GM21447 (cell line): ENCODE measurements at regions not wholly inside any gene's neighbourhood (a gene's known extent, or its start where the extent isn't known, plus 50 kb on each side); places are given as distances from the start of the nearest gene placed in this dataset.
"Not testable (repeated sequence)": the region's sequence is repeated elsewhere in the genome, so short reads cannot be mapped to it uniquely, and the experiment has no call there.

Experiments
- ATAC-seq: cut with Tn5 transposase; IDR thresholded peaks from one replicate; pipeline ENCODE4 v1.9.1; 2021; ENCODE audit not compliant: unreplicated experiment

DNA sequence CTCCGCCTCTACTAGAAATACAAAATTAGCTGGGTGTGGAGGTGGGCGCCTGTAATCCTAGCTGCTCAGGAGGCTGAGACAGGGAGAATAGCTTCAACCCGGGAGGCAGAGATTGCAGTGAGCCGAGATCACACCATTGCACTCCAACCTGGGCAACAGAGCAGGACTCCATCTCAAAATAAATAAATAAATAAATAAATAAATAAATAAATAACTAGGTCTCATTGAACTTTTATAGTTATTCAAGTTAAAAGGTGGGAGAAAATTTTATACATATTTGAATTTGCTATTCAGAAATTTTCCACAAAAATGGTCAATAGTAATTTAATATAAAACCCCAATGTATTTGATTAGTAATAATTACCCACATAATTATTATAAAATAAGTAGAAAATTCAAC, 593.9 kb upstream of the CDH10 start:
- ATAC-seq = not testable (repeated sequence)

DNA sequence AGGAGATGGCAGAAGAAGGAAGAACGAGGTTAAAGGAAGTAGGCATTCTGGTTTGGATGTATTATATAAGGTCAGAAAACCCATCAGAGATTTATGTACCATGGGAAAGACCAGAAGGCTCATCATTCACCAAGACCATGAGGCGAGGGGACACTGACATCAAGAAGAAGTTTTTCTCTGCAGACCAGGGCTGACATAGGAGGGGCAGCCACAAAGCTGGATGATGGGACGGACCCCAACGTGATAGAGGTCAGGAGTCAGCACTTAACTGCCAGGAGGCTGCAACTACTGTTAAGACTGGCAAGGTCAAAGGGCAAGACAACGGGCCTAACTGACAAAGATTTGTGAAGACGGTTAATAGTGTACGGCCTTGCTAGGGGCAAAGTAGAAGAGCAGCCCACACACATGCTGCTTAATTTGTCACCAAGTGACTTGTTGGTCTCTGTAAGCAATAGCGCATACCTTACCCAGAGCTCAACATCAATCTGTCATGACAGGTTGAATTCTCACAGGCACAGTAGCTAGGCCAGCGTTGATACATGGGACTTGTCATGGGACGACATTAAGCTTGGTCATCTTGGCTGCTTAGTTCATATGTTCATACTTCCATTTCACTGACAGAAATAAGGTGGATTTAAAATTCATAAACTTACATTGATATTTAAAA, 579.7 kb upstream of the CDH10 start:
- ATAC-seq = no peak

DNA sequence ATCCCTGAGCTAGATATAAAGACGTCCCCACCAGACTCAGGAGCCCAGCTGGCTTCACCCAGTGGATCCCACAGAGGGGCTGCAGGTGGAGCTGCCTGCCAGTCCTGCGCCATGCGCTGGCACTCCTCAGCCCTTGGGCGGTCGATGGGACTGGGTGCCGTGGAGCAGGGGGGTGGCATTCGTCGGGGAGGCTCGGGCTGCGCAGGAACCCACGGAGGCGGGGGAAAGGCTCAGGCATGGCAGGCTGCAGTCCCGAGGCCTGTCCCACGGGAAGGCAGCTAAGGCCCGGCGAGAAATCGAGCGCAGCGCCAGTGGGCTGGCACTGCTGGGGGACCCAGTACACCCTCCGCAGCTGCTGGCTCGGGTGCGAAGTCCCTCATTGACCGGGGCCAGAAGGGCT, 555.1 kb upstream of the CDH10 start:
- ATAC-seq = not testable (repeated sequence)

DNA sequence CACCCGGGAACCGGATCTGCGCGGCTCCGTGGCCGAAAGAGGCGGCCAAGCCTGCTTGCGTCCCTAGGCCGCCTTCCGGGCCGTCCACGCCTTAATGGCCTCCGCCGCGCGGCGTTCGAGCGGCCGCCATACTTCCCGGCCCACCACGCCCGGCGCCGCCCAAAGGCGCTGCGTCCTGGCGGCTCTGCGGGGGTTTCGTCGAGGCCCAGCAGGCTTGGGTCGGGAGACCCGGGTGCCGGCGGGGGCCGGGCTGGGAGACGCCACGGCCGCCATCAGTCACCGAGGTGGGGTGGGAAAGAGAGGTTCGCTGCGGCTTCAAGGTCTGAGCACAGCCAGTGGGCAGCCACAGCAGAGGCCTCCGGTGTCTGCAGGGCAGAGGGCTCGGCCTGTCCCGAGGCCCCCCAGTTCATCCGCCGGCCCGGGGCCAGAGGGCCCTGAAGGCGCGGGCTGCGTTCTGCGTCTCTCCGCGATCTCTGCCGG, 545.8 kb upstream of the CDH10 start:
- no peak for ATAC-seq

DNA sequence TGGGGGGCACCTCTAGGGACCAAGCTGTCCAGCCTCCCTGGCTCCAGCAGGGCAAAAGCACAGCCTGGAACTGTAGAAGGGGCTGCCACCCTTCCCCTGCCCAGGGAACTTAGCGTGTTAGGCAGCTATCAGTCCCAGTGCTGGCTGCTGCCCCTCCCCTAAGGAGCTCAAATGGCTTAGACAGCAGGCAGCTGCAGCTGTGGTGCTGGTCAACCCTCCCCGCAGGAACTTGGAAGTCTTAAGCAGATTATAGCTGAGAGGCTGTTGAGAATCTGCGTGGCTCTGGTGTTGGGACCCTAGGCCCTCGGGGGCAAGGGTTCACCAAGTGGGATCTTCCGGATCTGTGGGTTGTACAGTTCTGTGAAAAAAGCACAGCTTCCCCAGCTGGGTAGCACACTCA, 536.5 kb upstream of the CDH10 start:
- no peak for ATAC-seq

DNA sequence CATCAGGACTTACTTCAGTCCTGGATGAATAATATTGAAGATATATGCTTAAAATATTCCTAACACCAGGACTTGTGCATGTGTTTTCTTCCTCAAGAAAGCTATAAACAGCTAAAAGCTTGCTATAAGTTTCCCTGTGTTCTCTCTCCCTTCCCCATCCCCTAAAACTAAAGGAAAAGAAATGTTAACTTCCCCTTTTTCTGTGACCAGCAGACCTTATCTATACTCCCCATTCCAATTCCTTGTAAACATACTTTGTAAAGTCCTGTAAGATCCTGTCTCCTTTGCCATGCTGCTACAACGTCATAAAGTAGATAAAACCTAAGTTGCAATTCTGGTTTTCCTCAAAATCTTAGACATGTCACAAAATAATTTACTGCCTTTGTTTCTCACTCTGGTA, 517.8 kb upstream of the CDH10 start:
- ATAC-seq = not testable (repeated sequence)

DNA sequence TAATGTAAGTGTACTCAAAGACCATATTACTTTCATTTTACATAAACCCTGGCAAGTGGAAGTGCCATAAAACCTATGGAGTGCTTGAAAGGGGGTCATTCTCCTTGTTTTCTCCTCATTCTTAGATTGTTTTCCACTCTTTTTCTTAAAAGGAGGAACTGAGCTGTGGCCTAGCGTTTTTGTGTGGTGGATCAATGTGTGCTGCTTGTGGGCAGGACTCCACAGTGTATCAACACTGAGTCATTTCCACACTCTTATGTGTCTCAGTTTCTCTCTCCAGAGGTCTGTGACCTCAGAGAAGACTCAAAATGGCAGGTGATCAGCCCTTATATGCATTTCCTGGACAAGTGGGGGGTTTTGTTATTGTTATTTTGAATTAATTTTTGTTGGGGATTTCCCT, 516.1 kb upstream of the CDH10 start:
- ATAC-seq = no peak

DNA sequence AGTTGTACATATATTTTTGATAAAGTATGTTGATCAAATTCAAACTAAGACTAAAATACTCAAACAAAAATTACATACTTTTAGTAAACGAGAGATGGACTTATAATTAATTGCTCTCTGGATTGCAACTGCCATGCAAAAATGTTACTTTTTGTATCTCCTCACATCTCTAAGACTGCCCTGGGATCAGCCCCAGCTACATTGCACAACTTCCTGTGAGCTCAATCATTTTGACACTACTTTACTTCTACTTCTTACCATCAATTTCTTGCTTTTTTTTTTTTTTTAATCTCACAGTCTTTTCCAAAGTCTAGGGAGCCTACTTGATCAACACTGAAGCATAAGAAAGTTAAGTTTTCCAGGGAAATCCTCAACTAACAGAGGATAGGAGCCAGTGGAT, 506.0 kb upstream of the CDH10 start:
- no peak for ATAC-seq

DNA sequence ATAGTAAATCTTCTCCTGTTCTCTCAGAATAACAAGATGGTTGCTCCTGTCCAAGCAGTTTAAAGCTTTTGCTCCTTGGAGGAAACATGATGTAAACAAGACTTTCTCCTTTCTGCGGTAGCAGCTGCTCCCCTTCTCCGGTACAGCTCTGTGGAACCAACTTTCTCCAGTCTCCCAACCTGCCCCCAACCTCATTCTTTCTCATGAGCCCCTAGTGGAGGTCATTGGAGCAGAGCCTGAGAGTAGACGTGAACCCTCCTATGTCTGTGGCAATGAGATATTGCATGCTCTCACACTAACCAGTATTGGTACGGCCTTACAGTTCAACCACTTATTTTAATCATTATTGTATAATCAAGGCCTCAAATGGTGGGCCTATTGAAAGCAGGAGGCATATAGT, 483.8 kb upstream of the CDH10 start:
- no peak for ATAC-seq

DNA sequence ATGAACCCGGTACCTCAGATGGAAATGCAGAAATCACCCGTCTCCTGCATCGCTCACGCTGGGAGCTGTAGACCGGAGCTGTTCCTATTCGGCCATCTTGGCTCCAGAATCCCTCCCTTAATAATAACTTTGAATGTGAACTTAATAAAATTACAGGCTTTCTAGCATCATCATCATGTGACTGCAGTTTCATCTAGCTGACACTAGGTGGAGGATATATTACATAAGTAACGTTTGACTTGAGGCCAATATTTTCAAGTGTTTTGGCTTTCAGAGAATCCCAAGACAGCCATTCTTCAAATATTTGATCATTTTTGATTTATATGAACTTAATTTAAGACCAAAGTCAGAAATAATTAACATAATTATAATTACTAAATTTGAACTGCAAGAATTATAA, 474.9 kb upstream of the CDH10 start:
- no peak for ATAC-seq

DNA sequence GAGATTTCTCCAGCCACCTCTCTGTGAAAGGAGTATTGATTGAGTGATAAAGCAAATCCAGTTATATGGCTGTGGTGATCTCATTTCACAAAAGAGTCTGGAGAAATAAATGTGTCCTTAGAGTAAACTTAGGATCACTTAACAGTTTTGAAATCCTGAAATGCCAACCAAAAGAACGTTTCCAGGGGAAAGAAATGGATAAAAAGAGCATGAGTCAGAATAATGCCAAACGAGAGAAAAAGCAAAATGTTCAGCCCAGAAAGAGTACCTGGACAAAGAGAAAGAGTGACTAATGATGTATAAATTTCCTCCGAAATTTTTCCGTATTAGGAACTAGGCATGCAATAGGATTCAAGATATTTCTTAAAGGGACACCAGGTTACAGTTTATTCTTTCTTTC, 463.1 kb upstream of the CDH10 start:
- ATAC-seq = no peak

DNA sequence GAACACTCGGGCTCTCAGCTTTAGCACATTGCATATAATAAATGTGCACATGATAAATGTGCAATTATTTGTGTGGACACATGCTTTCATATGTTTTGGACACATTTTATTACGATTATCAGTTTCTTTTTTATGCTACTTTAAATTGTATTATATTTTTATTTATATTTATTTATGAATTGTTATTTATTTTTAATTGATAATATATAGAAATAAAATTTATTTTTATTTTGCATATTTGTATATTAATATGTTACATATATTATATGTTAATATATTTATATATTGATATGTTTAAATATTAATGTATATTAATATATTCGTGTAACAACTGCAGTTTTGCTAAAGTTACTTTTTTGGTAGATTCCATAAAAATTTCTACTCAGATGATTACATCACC, 454.8 kb upstream of the CDH10 start:
- no peak for ATAC-seq

DNA sequence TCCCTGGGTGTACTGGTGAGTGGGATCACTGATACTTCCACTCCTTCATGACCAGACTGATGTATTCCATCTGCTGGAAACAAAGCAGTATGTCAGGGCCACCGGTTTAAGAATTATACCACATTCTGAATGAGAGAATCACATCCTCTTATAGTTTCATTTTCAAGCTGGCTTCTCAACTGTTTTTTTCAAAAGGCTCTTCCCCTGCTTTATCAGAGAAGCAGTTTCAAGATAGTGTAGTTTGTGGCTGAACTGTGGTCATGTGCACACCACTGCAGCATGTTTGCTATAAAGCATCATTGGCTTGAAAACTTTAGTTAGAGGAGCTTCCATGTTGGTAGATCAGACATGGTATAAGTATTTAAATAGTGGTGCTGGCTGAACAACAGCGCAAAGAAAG, 450.5 kb upstream of the CDH10 start:
- ATAC-seq = no peak

DNA sequence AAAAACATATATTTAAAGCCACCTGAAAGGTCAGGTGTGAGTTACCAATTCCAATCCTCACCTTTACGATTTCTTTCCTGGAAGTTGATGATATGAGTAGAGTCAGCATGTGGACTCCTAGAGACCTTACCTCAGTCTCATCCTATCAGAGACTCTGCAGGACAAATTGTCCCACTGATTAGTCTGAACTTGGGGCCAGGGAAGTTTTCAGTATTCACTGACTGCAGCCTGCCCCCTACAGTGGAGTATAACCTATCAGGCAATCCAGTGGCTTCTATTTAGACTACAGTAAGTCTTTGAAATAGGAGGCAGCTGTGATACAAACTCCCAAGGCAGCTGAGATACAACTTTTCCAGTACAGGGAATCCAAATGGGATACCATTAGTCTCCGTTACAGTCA, 449.4 kb upstream of the CDH10 start:
- ATAC-seq = no peak

DNA sequence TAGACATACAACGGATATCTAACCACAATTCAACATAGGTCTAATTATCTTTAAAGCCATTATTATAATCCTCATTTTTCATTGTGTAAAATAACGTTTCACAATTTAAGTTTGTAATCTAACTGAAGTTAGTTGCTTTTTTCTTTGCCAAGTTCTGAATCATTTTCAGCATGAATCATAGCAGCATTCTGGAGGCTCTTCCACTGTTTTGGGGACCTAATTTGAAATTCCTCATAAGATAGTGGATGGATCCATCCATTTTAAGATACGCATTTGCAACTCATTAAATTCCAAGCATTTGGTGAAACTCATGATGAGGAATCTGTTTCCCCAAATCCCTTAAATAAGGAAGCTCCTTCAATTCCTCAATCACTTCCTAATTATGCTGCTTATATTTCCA, 447.1 kb upstream of the CDH10 start:
- ATAC-seq = no peak

DNA sequence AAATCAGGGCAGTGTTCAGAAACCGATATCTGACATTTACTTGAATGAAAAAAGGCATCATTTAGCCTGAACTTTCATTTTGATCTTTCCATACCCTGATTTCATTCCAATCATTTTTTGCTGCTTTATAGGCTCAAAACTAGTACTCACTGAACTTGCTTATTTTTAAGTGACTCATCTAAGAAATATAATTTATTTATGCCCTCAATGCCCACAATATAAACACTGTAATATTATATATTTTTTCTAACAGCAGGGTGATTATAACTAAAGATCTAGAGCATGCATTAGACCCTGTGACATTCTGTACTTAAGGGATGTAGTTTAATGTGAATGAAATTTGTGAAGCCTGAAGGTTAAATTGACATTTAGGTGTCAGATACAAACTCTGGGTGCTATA, 446.1 kb upstream of the CDH10 start:
- ATAC-seq = no peak

DNA sequence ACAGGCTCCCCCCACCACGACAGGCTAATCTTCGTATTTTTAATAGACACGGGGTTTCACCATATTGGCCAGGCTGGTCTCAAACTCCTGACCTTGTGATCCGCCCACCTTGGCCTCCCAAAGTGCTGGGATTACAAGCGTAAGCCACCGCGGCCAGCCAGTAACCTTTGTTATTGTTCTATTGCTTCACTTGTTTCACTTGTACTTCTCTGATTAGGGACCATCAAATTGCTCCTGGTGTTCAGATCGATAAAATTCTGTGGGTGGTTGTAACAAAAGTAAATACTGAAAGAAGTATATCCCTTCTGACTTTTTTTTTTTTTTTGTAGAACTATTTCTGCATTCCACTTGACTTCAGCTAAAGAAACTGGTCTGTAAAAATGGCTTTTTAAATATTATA, 445.5 kb upstream of the CDH10 start:
- no peak for ATAC-seq

DNA sequence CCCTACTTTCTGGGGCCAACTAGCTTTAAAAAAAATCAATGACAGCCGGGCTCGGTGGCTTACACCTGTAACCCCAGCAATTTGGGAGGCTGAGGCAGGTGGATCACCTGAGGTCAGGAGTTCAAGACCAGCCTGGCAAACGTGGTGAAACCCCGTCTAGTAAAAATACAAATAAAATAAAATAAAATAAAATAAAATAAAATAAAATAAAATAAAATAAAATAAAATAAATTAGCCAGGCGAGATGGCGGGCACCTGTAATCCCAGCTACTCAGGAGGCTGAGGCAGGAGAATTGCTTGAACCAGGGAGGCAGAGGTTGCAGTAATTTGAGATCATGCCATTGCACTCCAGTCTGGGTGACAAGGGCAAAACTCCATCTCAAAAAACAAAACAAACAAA, 443.9 kb upstream of the CDH10 start:
- ATAC-seq = not testable (repeated sequence)

DNA sequence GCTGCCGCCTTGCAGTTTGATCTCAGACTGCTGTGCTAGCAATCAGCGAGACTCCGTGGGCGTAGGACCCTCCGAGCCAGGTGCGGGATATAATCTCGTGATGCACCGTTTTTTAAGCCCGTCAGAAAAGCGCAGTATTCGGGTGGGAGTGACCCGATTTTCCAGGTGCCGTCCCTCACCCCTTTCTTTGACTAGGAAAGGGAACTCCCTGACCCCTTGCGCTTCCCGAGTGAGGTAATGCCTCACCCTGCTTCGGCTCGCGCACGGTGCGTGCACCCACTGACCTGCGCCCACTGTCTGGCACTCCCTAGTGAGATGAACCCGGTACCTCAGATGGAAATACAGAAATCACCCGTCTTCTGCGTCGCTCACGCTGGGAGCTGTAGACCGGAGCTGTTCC, 438.5 kb upstream of the CDH10 start:
- ATAC-seq = not testable (repeated sequence)

DNA sequence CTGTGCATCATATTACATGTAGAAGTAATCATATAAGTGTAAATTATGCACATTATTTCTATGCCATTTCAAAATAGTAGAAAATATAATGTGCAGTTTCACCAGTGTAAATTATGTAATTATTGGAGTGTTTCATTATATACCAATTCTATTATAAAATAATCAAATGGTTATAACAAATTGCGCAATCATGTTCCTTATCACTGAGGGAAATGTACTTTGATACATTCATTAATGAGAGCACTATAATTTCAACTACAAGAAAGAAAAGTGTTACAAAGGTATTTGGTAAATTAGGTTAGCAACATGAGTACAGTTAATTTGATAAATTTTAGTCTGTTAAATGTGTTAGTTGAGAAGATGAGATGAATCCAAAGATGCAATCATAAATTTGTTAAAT, 421.5 kb upstream of the CDH10 start:
- ATAC-seq = no peak

DNA sequence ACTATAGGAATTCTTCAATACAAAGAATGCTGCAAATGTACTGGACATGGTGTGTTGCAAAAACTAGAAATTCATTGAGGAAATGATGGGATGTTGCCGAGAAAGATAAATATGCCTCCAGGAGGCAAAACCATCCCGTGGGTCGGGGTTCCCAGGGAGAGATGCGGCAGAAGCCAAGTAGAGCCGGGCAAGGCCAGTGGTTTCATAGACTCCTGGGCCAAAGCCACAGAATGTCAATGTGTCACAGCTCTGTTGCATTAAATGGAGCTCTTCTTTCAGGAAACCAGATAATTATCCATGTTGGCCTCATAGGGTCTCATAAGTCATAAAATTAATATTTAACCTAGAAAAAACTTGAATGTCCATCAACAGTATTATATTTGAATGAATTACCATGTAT, 419.5 kb upstream of the CDH10 start:
- ATAC-seq = no peak

DNA sequence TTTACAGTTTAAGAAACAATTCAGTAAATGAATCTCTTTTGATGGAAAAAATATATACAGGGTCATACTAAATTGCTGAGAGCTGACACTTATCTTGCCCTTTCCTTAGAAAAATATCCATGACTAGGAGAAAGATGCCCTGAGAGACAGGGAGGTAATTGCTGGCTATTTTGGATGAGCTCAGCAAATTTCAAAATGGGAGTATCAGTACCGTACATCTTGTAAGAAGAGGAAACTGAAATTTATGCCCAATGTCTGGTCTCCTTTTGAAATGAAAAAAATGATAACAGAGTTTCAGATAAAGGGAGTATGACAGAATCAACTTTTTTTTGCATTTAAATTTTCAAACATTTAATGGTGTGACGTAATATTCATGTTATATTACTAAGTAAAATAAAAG, 415.8 kb upstream of the CDH10 start:
- ATAC-seq = no peak

DNA sequence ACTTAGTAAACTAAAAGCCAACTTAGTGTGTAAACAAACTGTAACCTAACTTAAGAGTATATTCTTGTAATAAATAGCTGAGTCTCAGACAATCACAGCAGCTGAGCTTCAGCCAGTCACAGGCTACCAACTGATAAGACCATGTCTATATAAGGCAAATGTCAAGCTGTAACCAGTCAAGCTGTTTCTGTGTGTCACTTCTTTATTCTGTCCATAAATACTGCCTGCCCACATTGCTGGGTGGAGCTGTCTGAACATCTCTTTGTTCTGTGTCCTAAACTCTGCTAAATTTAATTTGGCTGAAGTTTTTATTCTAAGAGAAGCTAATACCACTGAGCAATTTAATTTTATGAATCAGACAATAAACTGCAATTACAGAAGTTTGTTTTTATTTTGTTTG, 412.1 kb upstream of the CDH10 start:
- no peak for ATAC-seq

DNA sequence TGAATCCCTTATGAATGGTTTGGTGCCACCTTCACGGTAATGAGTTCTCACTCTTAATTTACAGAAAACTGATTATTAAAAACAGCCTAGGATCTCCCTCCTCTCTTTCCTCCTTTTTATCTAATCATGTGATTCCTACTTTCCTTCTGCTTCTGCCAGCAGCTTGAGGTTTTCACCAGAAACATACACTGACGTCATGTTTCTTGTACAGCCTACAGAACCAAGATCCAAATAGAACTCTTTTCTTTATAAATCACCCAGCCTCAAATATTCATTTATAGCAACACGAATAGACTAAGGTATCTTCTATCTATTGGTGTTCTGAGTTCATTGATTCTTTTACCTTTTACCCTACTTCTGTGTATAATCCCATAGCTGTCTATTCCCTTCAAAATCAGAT, 388.9 kb upstream of the CDH10 start:
- ATAC-seq = no peak
